ENCODE measurements at regions not wholly inside any gene's neighbourhood (a gene's known extent, or its start where the extent isn't known, plus 50 kb on each side); places are given as distances from the start of the nearest gene placed in this dataset.

DNA sequence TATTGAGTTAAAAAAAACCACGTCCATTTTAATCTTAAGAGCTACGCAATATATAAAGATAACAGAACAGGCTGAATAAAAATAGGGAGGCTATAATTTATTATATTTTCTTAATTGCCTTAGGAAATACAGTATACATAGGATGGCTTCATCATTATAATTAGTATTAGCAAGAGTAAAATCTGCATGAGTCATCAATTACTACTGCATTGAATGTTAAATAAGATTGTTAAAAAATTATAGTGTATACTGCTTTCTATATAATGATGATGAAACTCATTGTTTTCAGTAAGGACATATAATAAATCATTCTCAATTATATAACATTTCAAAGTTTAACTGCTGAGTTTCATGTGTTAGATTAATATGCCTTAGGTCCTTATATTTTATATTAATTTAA lies 133.4 kb upstream of the GRID2 start:
- Histone ChIP-seq H3K36me3 (ENCODE audit: control insufficient read depth in 3 of 3, insufficient read depth in 2 of 3, low read depth in 1 of 3, low read length in 3 of 3) (no peaks in the 10 kb centered on the region), H3K27ac (ENCODE audit: low read depth in 1 of 3, low read length in 2 of 3) (no peak overlapping the region), H3K4me3 (ENCODE audit: low read depth in 1 of 3, low read length in 3 of 3) (no peak overlapping the region), H3K4me1 (ENCODE audit: control insufficient read depth in 3 of 3, insufficient read depth in 2 of 3, low read depth in 1 of 3, low read length in 2 of 3) (no peaks in the 10 kb centered on the region), H3K27me3 (ENCODE audit: control insufficient read depth in 3 of 3, insufficient read depth in 3 of 3, low read length in 3 of 3) (no peaks in the 10 kb centered on the region), H3K9me3 (ENCODE audit: control insufficient read depth in 2 of 2, insufficient read depth in 1 of 2, low read depth in 1 of 2, low read length in 1 of 2) (no peaks in the 10 kb centered on the region)
- WGBS, 3 donors, result 81 to 90% (median 82%) methylated on average over 2 of the region's 2 CpGs
- DNase-seq (no peak), FAIRE-seq (no peak)

- Histone ChIP-seq H3K4me3 (ENCODE audit: low read depth in 1 of 3, low read length in 3 of 3) (no peak overlapping the region), H3K36me3 (ENCODE audit: control insufficient read depth in 3 of 3, insufficient read depth in 2 of 3, low read depth in 1 of 3, low read length in 3 of 3) (no peaks in the 10 kb centered on the region), H3K4me1 (ENCODE audit: control insufficient read depth in 3 of 3, insufficient read depth in 2 of 3, low read depth in 1 of 3, low read length in 2 of 3) (no peaks in the 10 kb centered on the region), H3K27ac (ENCODE audit: low read depth in 1 of 3, low read length in 2 of 3) (no peak overlapping the region), H3K9me3 (ENCODE audit: control insufficient read depth in 2 of 2, insufficient read depth in 1 of 2, low read depth in 1 of 2, low read length in 1 of 2) (no peaks in the 10 kb centered on the region), H3K27me3 (ENCODE audit: control insufficient read depth in 3 of 3, insufficient read depth in 3 of 3, low read length in 3 of 3) (no peaks in the 10 kb centered on the region)
- WGBS, 3 donors, result 89 to 96% (median 94%) methylated on average over 1 of the region's 1 CpG
- FAIRE-seq (no peak), DNase-seq (no peak)
Measured at GRCh38 chr4:92172203-92172602, 131.6 kb upstream of the GRID2 start.

DNA sequence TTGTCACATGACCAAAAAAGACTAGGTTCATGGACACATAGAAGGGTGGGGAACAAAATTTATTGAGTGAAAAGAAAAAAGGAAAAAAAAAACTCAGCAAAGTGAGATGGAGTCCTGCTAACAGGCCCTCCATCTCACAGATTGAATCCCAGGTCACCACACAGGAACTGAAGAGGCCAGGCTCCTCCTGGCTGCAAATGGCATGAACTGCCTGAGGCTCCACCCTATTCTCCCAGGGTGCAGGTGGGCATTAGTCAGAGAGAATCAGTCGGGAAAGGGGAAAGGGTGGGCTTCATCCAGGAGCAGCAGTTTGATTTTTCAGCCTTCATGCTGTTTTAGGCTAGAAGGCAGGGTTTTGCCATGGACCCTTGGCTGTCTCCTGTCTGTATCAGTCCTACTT lies 128.5 kb upstream of the GRID2 start:
- DNase-seq, result peak in 1 of 2 donors; percentile 1
- no peaks in the 10 kb centered on the region for H3K36me3 ChIP-seq (ENCODE audit: control insufficient read depth in 3 of 3, insufficient read depth in 2 of 3, low read depth in 1 of 3, low read length in 3 of 3)
- H3K4me3 ChIP-seq (ENCODE audit: low read depth in 1 of 3, low read length in 3 of 3), result no peak overlapping the region
- FAIRE-seq, result no peak
- 24 to 41% (median 33%) methylated on average over 1 of the region's 1 CpG for WGBS, 3 donors
- H3K9me3 ChIP-seq (ENCODE audit: control insufficient read depth in 2 of 2, insufficient read depth in 1 of 2, low read depth in 1 of 2, low read length in 1 of 2), result no peaks in the 10 kb centered on the region
- H3K27ac ChIP-seq (ENCODE audit: low read depth in 1 of 3, low read length in 2 of 3), result no peak overlapping the region
- no peaks in the 10 kb centered on the region for H3K4me1 ChIP-seq (ENCODE audit: control insufficient read depth in 3 of 3, insufficient read depth in 2 of 3, low read depth in 1 of 3, low read length in 2 of 3)
- no peaks in the 10 kb centered on the region for H3K27me3 ChIP-seq (ENCODE audit: control insufficient read depth in 3 of 3, insufficient read depth in 3 of 3, low read length in 3 of 3)

DNA sequence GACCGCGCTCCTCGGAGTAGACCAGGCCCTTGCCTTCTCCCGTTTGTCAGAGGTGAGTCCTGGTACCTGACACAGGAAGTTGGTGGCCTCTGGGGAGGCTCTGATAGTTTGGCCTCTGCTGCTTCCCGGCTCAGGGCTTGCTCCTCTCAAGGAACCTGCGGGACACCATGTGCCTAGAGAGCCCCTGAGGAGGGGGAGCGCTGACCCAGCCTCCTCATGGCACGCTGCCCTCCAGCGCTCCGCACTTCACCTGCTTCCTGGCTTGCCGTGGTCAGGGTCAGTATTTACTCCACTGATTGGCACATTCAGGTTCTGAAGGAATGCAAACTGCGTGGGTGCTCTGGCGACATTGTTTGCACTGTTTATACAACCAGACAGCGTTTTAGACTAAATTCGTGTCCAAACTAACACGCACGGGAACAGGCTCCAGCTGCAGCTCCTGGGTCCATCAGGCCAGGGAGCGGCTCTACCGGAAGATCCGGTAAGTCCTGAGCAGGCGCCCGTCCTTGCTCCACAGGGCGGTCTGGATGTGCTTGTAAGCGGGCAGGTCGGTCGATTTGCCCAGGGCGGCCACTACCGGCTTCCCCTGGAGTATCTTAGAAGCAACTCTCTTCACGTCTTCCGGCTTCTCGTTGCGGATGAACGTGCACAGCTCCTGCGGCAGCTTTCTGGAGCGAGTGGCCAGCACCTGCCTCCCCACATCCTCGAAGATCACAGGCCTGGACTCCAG lies 121.6 kb upstream of the GRID2 start:
- no peak overlapping the region for H3K27ac ChIP-seq (ENCODE audit: low read depth in 1 of 3, low read length in 2 of 3)
- peaks cover 2 to 18% of the 10 kb centered on the region in 2 donors for H3K9me3 ChIP-seq (ENCODE audit: control insufficient read depth in 2 of 2, insufficient read depth in 1 of 2, low read depth in 1 of 2, low read length in 1 of 2)
- no peaks in the 10 kb centered on the region for H3K36me3 ChIP-seq (ENCODE audit: control insufficient read depth in 3 of 3, insufficient read depth in 2 of 3, low read depth in 1 of 3, low read length in 3 of 3)
- FAIRE-seq (no peak), DNase-seq (no peak)
- no peak overlapping the region for H3K4me3 ChIP-seq (ENCODE audit: low read depth in 1 of 3, low read length in 3 of 3)
- WGBS, 3 donors, result 94 to 95% (median 94%) methylated on average over 36 of the region's 36 CpGs
- H3K27me3 ChIP-seq (ENCODE audit: control insufficient read depth in 3 of 3, insufficient read depth in 3 of 3, low read length in 3 of 3), result no peaks in the 10 kb centered on the region
- H3K4me1 ChIP-seq (ENCODE audit: control insufficient read depth in 3 of 3, insufficient read depth in 2 of 3, low read depth in 1 of 3, low read length in 2 of 3), result no peaks in the 10 kb centered on the region

GRCh38 chr4:92182736-92183407 lies 120.9 kb upstream of the GRID2 start:
- FAIRE-seq (no peak), DNase-seq (no peak)
- H3K4me3 ChIP-seq (ENCODE audit: low read depth in 1 of 3, low read length in 3 of 3), result no peak overlapping the region
- H3K36me3 ChIP-seq (ENCODE audit: control insufficient read depth in 3 of 3, insufficient read depth in 2 of 3, low read depth in 1 of 3, low read length in 3 of 3), result no peaks in the 10 kb centered on the region
- peaks cover 2 to 18% of the 10 kb centered on the region in 2 donors for H3K9me3 ChIP-seq (ENCODE audit: control insufficient read depth in 2 of 2, insufficient read depth in 1 of 2, low read depth in 1 of 2, low read length in 1 of 2)
- WGBS, 3 donors, result 95 to 96% (median 95%) methylated on average over 33 of the region's 33 CpGs
- no peaks in the 10 kb centered on the region for H3K4me1 ChIP-seq (ENCODE audit: control insufficient read depth in 3 of 3, insufficient read depth in 2 of 3, low read depth in 1 of 3, low read length in 2 of 3)
- H3K27me3 ChIP-seq (ENCODE audit: control insufficient read depth in 3 of 3, insufficient read depth in 3 of 3, low read length in 3 of 3), result no peaks in the 10 kb centered on the region
- no peak overlapping the region for H3K27ac ChIP-seq (ENCODE audit: low read depth in 1 of 3, low read length in 2 of 3)

DNA sequence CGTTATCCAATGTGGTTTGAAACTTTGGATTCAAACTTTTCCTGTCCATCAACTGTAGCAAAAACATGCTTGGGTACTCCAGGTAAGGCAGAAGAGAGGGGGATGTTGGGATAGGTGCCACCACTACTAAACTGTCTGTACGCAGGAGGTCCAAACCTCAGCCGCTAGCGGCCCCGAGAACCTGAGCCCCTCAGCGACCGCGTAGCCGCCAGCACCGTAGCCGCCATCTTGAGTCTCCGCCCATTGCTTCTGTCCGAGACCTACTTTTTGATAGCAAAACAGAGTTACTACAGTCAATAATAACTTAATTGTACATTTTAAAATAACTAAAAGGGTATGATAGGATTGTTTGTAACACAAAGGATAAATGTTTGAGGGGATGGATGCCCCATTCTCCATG lies 119.9 kb upstream of the GRID2 start:
- peaks cover 2 to 18% of the 10 kb centered on the region in 2 donors for H3K9me3 ChIP-seq (ENCODE audit: control insufficient read depth in 2 of 2, insufficient read depth in 1 of 2, low read depth in 1 of 2, low read length in 1 of 2)
- no peak for FAIRE-seq

DNA sequence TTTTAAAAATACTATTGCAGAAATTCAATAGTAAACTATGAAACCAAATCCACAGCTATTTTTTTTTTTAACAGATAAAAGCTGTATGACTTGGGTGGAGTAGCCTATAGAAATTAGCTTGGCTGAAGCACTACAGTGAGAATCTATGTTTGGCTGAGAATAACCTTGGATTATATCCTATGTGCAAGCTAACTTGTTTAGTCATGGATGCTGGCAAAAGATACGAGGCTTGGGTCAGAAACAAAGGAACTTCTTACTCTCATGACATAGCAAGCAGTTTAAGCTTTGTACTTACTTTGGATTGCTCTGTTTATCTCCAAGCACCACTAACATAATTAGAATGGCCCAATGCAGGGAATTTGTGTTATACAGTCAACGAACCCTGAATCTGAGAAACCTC lies 119.2 kb upstream of the GRID2 start:
- no peak overlapping the region for H3K4me3 ChIP-seq (ENCODE audit: low read depth in 1 of 3, low read length in 3 of 3)
- no peaks in the 10 kb centered on the region for H3K36me3 ChIP-seq (ENCODE audit: control insufficient read depth in 3 of 3, insufficient read depth in 2 of 3, low read depth in 1 of 3, low read length in 3 of 3)
- no peak for FAIRE-seq
- H3K27ac ChIP-seq (ENCODE audit: low read depth in 1 of 3, low read length in 2 of 3), result no peak overlapping the region
- WGBS, 3 donors, result 66 to 91% (median 79%) methylated on average over 2 of the region's 2 CpGs
- no peaks in the 10 kb centered on the region for H3K27me3 ChIP-seq (ENCODE audit: control insufficient read depth in 3 of 3, insufficient read depth in 3 of 3, low read length in 3 of 3)
- H3K4me1 ChIP-seq (ENCODE audit: control insufficient read depth in 3 of 3, insufficient read depth in 2 of 3, low read depth in 1 of 3, low read length in 2 of 3), result no peaks in the 10 kb centered on the region
- no peak for DNase-seq
- peaks cover 2 to 18% of the 10 kb centered on the region in 2 donors for H3K9me3 ChIP-seq (ENCODE audit: control insufficient read depth in 2 of 2, insufficient read depth in 1 of 2, low read depth in 1 of 2, low read length in 1 of 2)

More for the DNA sequence above, 119.9 kb upstream of the GRID2 start:
- Histone ChIP-seq H3K27ac (ENCODE audit: low read depth in 1 of 3, low read length in 2 of 3) (no peak overlapping the region), H3K4me1 (ENCODE audit: control insufficient read depth in 3 of 3, insufficient read depth in 2 of 3, low read depth in 1 of 3, low read length in 2 of 3) (no peaks in the 10 kb centered on the region), H3K27me3 (ENCODE audit: control insufficient read depth in 3 of 3, insufficient read depth in 3 of 3, low read length in 3 of 3) (no peaks in the 10 kb centered on the region), H3K36me3 (ENCODE audit: control insufficient read depth in 3 of 3, insufficient read depth in 2 of 3, low read depth in 1 of 3, low read length in 3 of 3) (no peaks in the 10 kb centered on the region), H3K4me3 (ENCODE audit: low read depth in 1 of 3, low read length in 3 of 3) (no peak overlapping the region)
- no peak for DNase-seq
- WGBS, 3 donors, result 96 to 97% (median 97%) methylated on average over 13 of the region's 13 CpGs

DNA sequence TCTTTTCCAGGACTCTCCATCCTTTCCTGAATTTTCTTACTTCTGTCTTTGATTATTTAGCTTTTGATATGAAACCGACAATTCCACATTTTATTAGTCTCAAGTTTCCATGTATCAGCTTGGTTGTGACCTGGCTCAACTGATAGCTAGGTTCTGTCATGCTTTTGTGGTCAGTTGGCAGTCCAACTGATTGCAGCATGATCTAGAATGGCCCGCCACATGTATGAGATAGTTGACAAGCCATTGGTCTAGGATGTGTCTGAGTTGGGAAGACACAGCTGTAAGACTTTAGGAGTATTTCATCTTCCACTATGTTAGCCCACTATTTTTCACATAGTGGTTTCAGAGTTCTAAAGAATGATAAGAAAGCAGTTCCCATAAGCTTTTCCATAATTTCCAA lies 117.5 kb upstream of the GRID2 start:
- H3K9me3 ChIP-seq (ENCODE audit: control insufficient read depth in 2 of 2, insufficient read depth in 1 of 2, low read depth in 1 of 2, low read length in 1 of 2), result peaks cover 2 to 18% of the 10 kb centered on the region in 2 donors
- no peak overlapping the region for H3K4me3 ChIP-seq (ENCODE audit: low read depth in 1 of 3, low read length in 3 of 3)
- no peaks in the 10 kb centered on the region for H3K36me3 ChIP-seq (ENCODE audit: control insufficient read depth in 3 of 3, insufficient read depth in 2 of 3, low read depth in 1 of 3, low read length in 3 of 3)
- WGBS, 3 donors, result 90 to 94% (median 93%) methylated on average over 2 of the region's 2 CpGs
- no peaks in the 10 kb centered on the region for H3K27me3 ChIP-seq (ENCODE audit: control insufficient read depth in 3 of 3, insufficient read depth in 3 of 3, low read length in 3 of 3)
- DNase-seq, result no peak
- no peak for FAIRE-seq
- H3K27ac ChIP-seq (ENCODE audit: low read depth in 1 of 3, low read length in 2 of 3), result no peak overlapping the region
- no peaks in the 10 kb centered on the region for H3K4me1 ChIP-seq (ENCODE audit: control insufficient read depth in 3 of 3, insufficient read depth in 2 of 3, low read depth in 1 of 3, low read length in 2 of 3)

DNA sequence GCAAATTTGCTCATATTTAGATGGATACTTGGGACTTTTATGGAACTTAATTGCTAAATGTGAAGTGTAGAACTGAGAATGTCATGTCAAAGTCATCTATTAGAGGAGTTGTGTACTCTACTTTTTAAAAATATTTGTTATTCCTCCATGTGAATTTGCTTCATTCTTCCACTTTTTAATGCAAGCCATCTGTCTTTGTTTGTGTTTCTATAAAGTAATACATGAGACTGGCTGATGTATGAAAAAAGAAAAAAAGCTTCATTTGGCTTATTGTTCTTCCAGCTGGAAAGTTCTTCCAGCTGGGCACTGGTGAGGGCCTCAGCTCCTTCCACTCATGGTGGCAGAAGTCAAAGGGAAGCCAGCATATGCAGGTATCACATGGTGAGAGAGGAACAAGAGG lies 114.6 kb upstream of the GRID2 start:
- no peaks in the 10 kb centered on the region for H3K9me3 ChIP-seq (ENCODE audit: control insufficient read depth in 2 of 2, insufficient read depth in 1 of 2, low read depth in 1 of 2, low read length in 1 of 2)
- no peak overlapping the region for H3K27ac ChIP-seq (ENCODE audit: low read depth in 1 of 3, low read length in 2 of 3)
- no peaks in the 10 kb centered on the region for H3K4me1 ChIP-seq (ENCODE audit: control insufficient read depth in 3 of 3, insufficient read depth in 2 of 3, low read depth in 1 of 3, low read length in 2 of 3)
- H3K36me3 ChIP-seq (ENCODE audit: control insufficient read depth in 3 of 3, insufficient read depth in 2 of 3, low read depth in 1 of 3, low read length in 3 of 3), result no peaks in the 10 kb centered on the region
- H3K4me3 ChIP-seq (ENCODE audit: low read depth in 1 of 3, low read length in 3 of 3), result no peak overlapping the region
- no peak for FAIRE-seq
- H3K27me3 ChIP-seq (ENCODE audit: control insufficient read depth in 3 of 3, insufficient read depth in 3 of 3, low read length in 3 of 3), result no peaks in the 10 kb centered on the region
- DNase-seq, result no peak

Data from small intestine (tissue), 7 donors.